ENCODE measurements at regions not wholly inside any gene's neighbourhood (a gene's known extent, or its start where the extent isn't known, plus 50 kb on each side); places are given as distances from the start of the nearest gene placed in this dataset.

GRCh38 chr10:90577569-90577968, 280.3 kb downstream of the HTR7 start:
- Histone ChIP-seq H3K79me2 (ENCODE audit: control insufficient read depth, insufficient read depth, low read length) (no peaks in the 10 kb centered on the region), H3K27ac (ENCODE audit: insufficient read depth, low read length) (no peak overlapping the region), H4K20me1 (ENCODE audit: control insufficient read depth, extremely low read depth, insufficient read depth, low read length) (no peaks in the 10 kb centered on the region), H3K9me3 (ENCODE audit: control insufficient read depth, insufficient read depth, low read depth, low read length) (no peaks in the 10 kb centered on the region), H2AFZ (ENCODE audit: low read length) (no peak overlapping the region), H3K4me3 (replicated peaks in 1 of 4; ENCODE audit: control extremely low read depth in 1 of 4, insufficient read depth in 1 of 4, low read depth in 3 of 4, low read length in 4 of 4) (no peak overlapping the region), H3K4me1 (ENCODE audit: control insufficient read depth, extremely low read depth, insufficient read depth, low read length) (no peaks in the 10 kb centered on the region), H3K9ac (ENCODE audit: insufficient read depth, low read length) (no peak overlapping the region), H3K36me3 (ENCODE audit: control insufficient read depth, insufficient read depth, low read length) (no peaks in the 10 kb centered on the region), H3K27me3 (ENCODE audit: control insufficient read depth, insufficient read depth, low read length) (no peaks in the 10 kb centered on the region), H3K4me2 (ENCODE audit: extremely low read depth, insufficient read depth, low read length) (no peak overlapping the region)
- TF ChIP-seq EZH2 (IDR thresholded peaks at IDR 0.05; ENCODE audit: low read length, missing control alignments) (no peak), CTCF (conservative IDR thresholded peaks at IDR 0.05 in 1 of 2, IDR thresholded peaks at IDR 0.05 in 1 of 2; ENCODE audit: low read depth in 1 of 2, low read length in 2 of 2) (no peak)
- no peak for DNase-seq (ENCODE audit: low read depth in 2 of 2)

GRCh38 chr10:90579602-90580242, 278.1 kb downstream of the HTR7 start:
- TF ChIP-seq EZH2 (IDR thresholded peaks at IDR 0.05; ENCODE audit: low read length, missing control alignments) (no peak), CTCF (conservative IDR thresholded peaks at IDR 0.05 in 1 of 2, IDR thresholded peaks at IDR 0.05 in 1 of 2; ENCODE audit: low read depth in 1 of 2, low read length in 2 of 2) (peak; percentile 19 to 35)
- Histone ChIP-seq H3K36me3 (ENCODE audit: control insufficient read depth, insufficient read depth, low read length) (no peaks in the 10 kb centered on the region), H3K4me1 (ENCODE audit: control insufficient read depth, extremely low read depth, insufficient read depth, low read length) (no peaks in the 10 kb centered on the region), H4K20me1 (ENCODE audit: control insufficient read depth, extremely low read depth, insufficient read depth, low read length) (no peaks in the 10 kb centered on the region), H3K9me3 (ENCODE audit: control insufficient read depth, insufficient read depth, low read depth, low read length) (no peaks in the 10 kb centered on the region), H2AFZ (ENCODE audit: low read length) (no peak overlapping the region), H3K79me2 (ENCODE audit: control insufficient read depth, insufficient read depth, low read length) (no peaks in the 10 kb centered on the region), H3K4me2 (ENCODE audit: extremely low read depth, insufficient read depth, low read length) (no peak overlapping the region), H3K9ac (ENCODE audit: insufficient read depth, low read length) (no peak overlapping the region), H3K4me3 (replicated peaks in 1 of 4; ENCODE audit: control extremely low read depth in 1 of 4, insufficient read depth in 1 of 4, low read depth in 3 of 4, low read length in 4 of 4) (no peak overlapping the region), H3K27ac (ENCODE audit: insufficient read depth, low read length) (no peak overlapping the region), H3K27me3 (ENCODE audit: control insufficient read depth, insufficient read depth, low read length) (no peaks in the 10 kb centered on the region)
- peak; percentile 60 to 69 for DNase-seq (ENCODE audit: low read depth in 2 of 2)

GRCh38 chr10:90583416-90583815, 274.4 kb downstream of the HTR7 start:
- Histone ChIP-seq H3K4me2 (ENCODE audit: extremely low read depth, insufficient read depth, low read length) (no peak overlapping the region), H3K9me3 (ENCODE audit: control insufficient read depth, insufficient read depth, low read depth, low read length) (no peaks in the 10 kb centered on the region), H3K4me3 (replicated peaks in 1 of 4; ENCODE audit: control extremely low read depth in 1 of 4, insufficient read depth in 1 of 4, low read depth in 3 of 4, low read length in 4 of 4) (no peak overlapping the region), H3K27ac (ENCODE audit: insufficient read depth, low read length) (no peak overlapping the region), H3K9ac (ENCODE audit: insufficient read depth, low read length) (no peak overlapping the region), H3K4me1 (ENCODE audit: control insufficient read depth, extremely low read depth, insufficient read depth, low read length) (peaks cover 2% of the 10 kb centered on the region), H3K79me2 (ENCODE audit: control insufficient read depth, insufficient read depth, low read length) (no peaks in the 10 kb centered on the region), H3K27me3 (ENCODE audit: control insufficient read depth, insufficient read depth, low read length) (no peaks in the 10 kb centered on the region), H3K36me3 (ENCODE audit: control insufficient read depth, insufficient read depth, low read length) (no peaks in the 10 kb centered on the region), H4K20me1 (ENCODE audit: control insufficient read depth, extremely low read depth, insufficient read depth, low read length) (no peaks in the 10 kb centered on the region), H2AFZ (ENCODE audit: low read length) (no peak overlapping the region)
- peak in 1 of 2 donors; percentile 80 for DNase-seq (ENCODE audit: low read depth in 2 of 2)
- TF ChIP-seq CTCF (conservative IDR thresholded peaks at IDR 0.05 in 1 of 2, IDR thresholded peaks at IDR 0.05 in 1 of 2; ENCODE audit: low read depth in 1 of 2, low read length in 2 of 2) = no peak
- TF ChIP-seq EZH2 (IDR thresholded peaks at IDR 0.05; ENCODE audit: low read length, missing control alignments) = no peak

Measured in fibroblast of lung (primary cell).